Stimulated activated CD8-positive, alpha-beta memory T cell treated with anti-CD3 and anti-CD28 coated beads, Interleukin-7, amount 100 ng/mL, for 1 hour (primary cell): ENCODE measurements at regions not wholly inside any gene's neighbourhood (a gene's known extent, or its start where the extent isn't known, plus 50 kb on each side); places are given as distances from the start of the nearest gene placed in this dataset.
"Not testable (repeated sequence)": the region's sequence is repeated elsewhere in the genome, so short reads cannot be mapped to it uniquely, and the experiment has no call there.

Experiments used
- DNase-seq, 2 donors: peaks; one replicate each; pipeline ENCODE4 v3.0.0-alpha.2; 2020; ENCODE audit warnings: low read depth in 2 of 2

- no peak for DNase-seq
These were observed 114.0 kb upstream of the LDB2 start for GRCh38 chr4:17012451-17012850.

DNA sequence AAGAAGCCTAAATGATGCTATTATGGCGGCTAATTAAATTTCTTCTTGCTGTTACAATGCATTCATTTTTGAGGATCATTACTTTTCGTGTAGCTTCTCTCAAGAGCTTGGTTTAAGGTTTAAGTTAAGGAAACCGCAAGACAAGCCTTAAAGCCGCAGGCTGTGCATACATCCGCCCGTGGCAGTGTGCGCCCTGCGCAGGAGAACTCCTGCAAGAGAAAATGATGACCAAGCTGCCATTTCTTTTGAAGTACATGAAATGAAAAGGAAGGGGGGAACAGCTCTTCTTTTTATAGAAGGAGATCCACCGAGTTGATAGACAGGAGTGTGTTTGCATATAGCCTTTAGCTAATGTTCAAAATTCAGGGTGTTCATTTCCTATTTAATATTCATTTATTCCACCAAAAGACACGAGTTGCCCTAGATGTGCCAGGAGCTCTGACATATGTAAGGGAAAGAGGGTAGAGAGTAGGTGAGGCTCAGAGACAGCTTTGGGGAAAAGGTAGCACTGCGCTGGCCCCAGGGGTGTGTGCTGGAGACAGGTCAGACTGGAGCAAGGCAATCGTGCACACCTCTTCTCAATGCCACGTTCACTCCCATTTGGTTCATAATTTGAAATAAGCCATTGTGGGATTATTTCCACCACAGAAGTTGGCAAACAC, 112.1 kb upstream of the LDB2 start:
- DNase-seq = no peak

- DNase-seq = no peak
These were observed 111.5 kb upstream of the LDB2 start for GRCh38 chr4:17009871-17010367.

GRCh38 chr4:17008834-17009345, 110.4 kb upstream of the LDB2 start:
- no peak for DNase-seq

DNA sequence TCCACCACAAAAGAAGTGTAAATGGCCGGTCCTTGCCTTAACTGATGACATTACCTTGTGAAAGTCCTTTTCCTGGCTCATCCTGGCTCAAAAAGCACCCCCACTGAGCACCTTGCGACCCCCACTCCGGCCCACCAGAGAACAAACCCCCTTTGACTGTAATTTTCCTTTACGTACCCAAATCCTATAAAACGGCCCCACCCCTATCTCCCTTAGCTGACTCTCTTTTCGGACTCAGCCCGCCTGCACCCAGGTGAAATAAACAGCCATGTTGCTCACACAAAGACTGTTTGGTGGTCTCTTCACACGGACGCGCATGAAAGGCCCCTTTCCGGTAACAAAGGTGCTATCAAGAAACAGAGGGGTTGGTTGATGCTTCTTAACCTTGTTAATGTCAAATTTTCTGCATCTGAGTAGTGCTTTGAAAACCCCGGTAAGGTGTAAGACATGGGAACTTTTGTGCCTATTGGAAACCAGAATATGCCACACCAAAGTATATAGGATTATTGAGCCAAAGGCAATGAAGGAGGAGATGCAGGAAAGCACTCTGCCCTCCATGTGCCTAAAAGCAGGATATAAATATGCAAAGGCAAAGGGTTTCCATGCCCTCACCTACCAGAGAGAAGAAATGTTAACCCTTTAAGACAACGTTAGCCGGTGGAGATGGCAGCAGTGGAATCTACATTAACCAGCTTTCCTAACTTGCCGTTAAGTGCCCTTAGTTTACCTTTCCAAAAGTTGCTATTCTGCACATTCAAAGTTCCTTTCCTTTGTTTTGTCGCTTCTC, 105.4 kb upstream of the LDB2 start:
- not testable (repeated sequence) for DNase-seq

- no peak for DNase-seq
These were observed 97.0 kb upstream of the LDB2 start for GRCh38 chr4:16995451-16995850.

GRCh38 chr4:16993956-16994840, 95.8 kb upstream of the LDB2 start:
- no peak for DNase-seq

DNA sequence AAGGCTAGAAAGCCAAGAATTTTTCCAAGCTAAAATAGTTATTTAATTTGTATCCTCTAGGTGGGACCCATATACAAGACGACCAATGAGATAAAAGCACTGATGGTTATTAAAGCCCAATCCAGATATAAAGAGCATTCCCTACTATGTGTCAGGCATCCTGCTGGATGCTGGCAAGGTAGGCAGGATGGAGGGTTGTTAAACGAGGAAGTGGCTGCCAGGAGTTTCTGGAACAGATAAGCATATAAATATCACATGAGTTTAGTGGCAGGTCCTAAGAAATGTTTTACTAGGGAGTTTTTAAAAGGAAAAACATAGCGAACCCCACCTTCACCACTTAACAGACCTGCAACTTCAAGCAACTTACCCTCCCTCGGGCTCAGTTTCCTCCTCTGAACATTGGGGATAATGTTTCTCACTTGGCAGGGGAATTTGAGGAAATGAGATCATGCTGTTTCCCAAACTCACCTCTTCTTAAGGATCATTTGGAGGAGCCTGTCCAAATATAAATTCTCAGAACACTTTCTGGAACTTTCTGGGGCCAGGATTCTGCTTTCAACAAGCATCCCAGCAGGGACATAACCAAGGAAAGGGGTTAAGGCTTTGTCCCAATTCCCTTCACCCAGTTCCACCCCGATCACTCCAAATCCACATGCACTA, 94.3 kb upstream of the LDB2 start:
- no peak for DNase-seq

GRCh38 chr4:16991450-16991849, 93.0 kb upstream of the LDB2 start:
- DNase-seq = no peak

GRCh38 chr4:16989371-16989770, 90.9 kb upstream of the LDB2 start:
- no peak for DNase-seq

DNA sequence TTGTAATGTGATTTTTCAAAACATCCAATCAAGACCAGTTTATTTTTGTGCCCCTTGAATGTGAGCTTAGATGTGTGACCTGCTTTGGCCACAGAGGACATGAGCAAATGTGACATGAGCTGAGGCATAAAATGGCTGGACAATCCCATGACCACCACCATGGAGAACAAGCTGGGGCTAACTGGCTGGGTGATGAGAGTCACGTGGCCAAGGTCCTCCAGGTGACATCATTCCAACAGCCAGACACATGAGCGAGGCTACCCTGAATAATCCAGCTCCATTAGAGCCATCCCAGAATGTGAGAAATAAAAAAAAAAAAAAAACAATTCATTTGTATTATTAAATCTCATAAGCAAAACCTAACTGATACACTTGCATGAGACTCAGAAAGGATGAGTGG, 90.4 kb upstream of the LDB2 start:
- DNase-seq = no peak

GRCh38 chr4:16977081-16977480, 78.6 kb upstream of the LDB2 start:
- DNase-seq = no peak

DNA sequence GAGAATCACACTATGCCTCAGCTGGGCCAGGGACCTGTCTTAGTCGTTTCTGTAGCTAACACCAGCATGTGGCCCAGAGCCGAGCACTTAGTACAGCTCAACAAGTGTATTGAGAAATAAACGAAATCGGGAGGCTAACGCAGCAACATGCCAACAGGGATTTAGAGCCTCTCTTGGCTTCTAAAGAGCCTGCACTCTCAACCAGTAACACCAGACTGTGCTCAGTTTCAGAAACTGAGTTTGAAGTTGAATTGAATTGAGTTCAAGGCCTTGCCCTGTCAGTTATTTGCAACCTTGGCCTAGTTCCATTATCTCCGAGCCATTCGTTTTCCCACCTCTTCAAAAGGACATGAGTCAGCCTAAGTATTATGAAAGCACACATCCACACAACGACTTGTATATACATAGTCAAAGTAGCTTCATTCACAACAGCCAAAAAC, 71.3 kb upstream of the LDB2 start:
- DNase-seq = no peak

- DNase-seq = no peak
These were observed 69.3 kb upstream of the LDB2 start for GRCh38 chr4:16967722-16968121.

DNA sequence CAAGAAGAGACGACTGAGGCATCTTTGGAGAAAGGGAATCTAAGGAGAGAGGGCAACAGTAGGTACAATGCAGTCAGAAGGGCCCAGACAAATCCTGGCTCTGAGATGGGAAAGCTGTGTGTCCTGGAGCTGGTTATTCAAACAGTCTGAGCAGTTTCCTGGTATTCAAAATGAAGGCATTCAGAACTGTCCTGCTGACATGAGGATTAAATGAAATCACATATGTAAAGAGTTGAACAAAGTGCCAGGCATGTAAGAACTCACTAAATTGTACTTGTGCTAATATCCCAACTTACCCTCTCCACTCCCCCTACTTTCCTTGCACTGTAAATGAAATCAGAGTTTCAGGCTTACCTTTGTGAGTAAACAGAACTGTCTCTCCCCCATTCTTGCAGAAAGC, 60.9 kb upstream of the LDB2 start:
- no peak for DNase-seq

DNA sequence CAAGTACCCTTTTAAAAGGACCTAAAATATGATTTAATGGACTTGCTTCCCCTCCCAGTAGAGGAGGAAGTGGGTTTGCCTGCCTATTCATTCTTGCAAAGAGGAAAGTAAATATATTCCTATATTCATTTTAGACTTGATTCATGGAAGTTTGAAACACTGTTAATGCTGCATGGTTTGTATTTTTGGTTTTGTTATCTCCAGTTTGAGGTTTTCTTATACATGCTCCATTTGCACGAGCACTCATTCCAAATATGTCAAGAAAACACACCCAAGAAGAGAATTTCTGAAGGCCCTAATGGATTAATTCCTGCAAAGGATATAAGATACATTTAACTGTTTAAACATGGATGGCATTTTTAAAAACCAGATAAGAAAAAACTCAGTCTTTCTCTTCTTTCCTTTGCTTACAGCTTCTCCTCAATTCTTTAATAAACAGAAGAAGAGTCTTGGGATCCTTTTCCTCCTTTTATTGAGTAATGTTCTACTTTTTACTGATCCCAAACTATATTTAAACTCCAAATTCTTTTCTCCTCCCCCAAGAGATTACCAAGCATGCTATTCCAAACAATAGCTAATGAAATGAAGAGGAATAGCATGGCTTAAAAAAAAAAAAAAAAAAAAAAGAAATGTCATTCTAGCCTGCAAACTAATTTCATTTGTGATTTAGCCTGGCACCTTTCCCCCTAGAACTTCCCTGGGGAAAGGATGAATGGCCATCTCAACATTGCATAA, 54.6 kb upstream of the LDB2 start:
- no peak for DNase-seq

DNA sequence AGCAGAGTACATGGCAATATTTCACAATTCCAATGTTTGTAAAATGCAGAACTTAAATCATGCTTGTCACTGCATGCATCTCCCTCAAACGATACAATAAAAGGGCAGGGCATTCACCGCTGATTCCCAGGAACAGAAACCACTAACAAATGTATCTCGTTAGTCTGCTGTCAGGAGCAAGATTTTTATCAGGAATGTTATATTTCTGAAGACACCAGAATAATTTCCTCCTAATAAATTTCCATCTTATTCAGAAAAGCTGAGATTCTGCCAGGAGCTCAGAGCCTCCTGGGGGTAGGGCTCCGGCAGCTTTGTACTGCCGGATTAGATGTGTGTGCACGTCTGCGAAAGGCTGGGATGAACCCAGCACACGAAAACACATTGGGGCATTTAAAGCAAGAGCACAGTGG, 54.0 kb upstream of the LDB2 start:
- DNase-seq = no peak
